ENCODE measurements at regions not wholly inside any gene's neighbourhood (a gene's known extent, or its start where the extent isn't known, plus 50 kb on each side); places are given as distances from the start of the nearest gene placed in this dataset.

- H3K27ac ChIP-seq (ENCODE audit: low read depth, low read length, poor library complexity, severe bottlenecking) = no peak overlapping the region
- DNase-seq (ENCODE audit: low spot score) = no peak
- no TSS peak for BruUV-seq (replicated peaks)
- H3K4me3 ChIP-seq (ENCODE audit: low read depth, low read length, poor library complexity, severe bottlenecking) = no peak overlapping the region
- POLR2A ChIA-PET (ENCODE audit: low non-redundant PET) = no interaction called here
- H3K27me3 ChIP-seq (replicated peaks; ENCODE audit: insufficient read depth, low read depth, low read length, poor library complexity) = peaks cover 16% of the 10 kb centered on the region
- CTCF ChIA-PET = no interaction called here
- H3K36me3 ChIP-seq (ENCODE audit: insufficient read depth, low read length, poor library complexity, severe bottlenecking) = no peaks in the 10 kb centered on the region
- intact Hi-C loops (cut with micrococcal nuclease; ENCODE audit: unreplicated experiment) = no loop called here
- H3K9me3 ChIP-seq (ENCODE audit: low read depth, low read length, poor library complexity, severe bottlenecking) = no peaks in the 10 kb centered on the region
- no peaks in the 10 kb centered on the region for H3K4me1 ChIP-seq (ENCODE audit: insufficient read depth, low read length, poor library complexity, severe bottlenecking)
- TF ChIP-seq, protein P1, sequence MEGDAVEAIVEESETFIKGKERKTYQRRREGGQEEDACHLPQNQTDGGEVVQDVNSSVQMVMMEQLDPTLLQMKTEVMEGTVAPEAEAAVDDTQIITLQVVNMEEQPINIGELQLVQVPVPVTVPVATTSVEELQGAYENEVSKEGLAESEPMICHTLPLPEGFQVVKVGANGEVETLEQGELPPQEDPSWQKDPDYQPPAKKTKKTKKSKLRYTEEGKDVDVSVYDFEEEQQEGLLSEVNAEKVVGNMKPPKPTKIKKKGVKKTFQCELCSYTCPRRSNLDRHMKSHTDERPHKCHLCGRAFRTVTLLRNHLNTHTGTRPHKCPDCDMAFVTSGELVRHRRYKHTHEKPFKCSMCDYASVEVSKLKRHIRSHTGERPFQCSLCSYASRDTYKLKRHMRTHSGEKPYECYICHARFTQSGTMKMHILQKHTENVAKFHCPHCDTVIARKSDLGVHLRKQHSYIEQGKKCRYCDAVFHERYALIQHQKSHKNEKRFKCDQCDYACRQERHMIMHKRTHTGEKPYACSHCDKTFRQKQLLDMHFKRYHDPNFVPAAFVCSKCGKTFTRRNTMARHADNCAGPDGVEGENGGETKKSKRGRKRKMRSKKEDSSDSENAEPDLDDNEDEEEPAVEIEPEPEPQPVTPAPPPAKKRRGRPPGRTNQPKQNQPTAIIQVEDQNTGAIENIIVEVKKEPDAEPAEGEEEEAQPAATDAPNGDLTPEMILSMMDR (conservative IDR thresholded peaks at IDR 0.05; ENCODE audit: low read depth, low read length) = no peak
- no peak for TF ChIP-seq EZH2 (IDR thresholded peaks at IDR 0.05; ENCODE audit: borderline replicate concordance, low read depth, low read length, poor library complexity, severe bottlenecking)
These were observed 215.3 kb upstream of the FOXA2 start for GRCh38 chr20:22799687-22800086.

DNA sequence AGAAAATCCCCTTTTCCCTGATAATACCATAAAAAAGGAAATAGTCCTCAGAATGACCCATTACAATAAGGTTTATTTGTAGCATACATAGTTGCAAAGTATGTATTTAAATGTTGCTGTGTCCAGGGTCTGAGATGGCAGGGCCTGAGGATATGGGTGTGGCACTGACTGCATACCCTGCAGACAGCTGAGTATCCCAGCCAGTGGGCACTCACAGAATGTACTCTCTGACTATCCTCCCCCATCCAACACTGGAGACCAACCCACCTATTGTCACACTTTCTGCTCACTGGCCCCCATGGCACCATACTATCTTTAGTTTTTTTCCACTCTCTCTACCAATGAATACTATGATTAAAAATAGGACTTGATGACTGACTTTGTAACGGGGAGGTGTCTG lies 215.8 kb upstream of the FOXA2 start:
- CTCF ChIA-PET = no interaction called here
- H3K4me1 ChIP-seq (ENCODE audit: insufficient read depth, low read length, poor library complexity, severe bottlenecking) = no peaks in the 10 kb centered on the region
- no TSS peak for BruUV-seq (replicated peaks)
- H3K27me3 ChIP-seq (replicated peaks; ENCODE audit: insufficient read depth, low read depth, low read length, poor library complexity) = peaks cover 16% of the 10 kb centered on the region
- intact Hi-C loops (cut with micrococcal nuclease; ENCODE audit: unreplicated experiment) = no loop called here
- no peak for DNase-seq (ENCODE audit: low spot score)
- TF ChIP-seq, protein P1 (conservative IDR thresholded peaks at IDR 0.05; ENCODE audit: low read depth, low read length) = no peak
- no peak for TF ChIP-seq EZH2 (IDR thresholded peaks at IDR 0.05; ENCODE audit: borderline replicate concordance, low read depth, low read length, poor library complexity, severe bottlenecking)
- POLR2A ChIA-PET (ENCODE audit: low non-redundant PET) = no interaction called here
- no peaks in the 10 kb centered on the region for H3K9me3 ChIP-seq (ENCODE audit: low read depth, low read length, poor library complexity, severe bottlenecking)
- H3K4me3 ChIP-seq (ENCODE audit: low read depth, low read length, poor library complexity, severe bottlenecking) = no peak overlapping the region
- no peak overlapping the region for H3K27ac ChIP-seq (ENCODE audit: low read depth, low read length, poor library complexity, severe bottlenecking)
- no peaks in the 10 kb centered on the region for H3K36me3 ChIP-seq (ENCODE audit: insufficient read depth, low read length, poor library complexity, severe bottlenecking)

DNA sequence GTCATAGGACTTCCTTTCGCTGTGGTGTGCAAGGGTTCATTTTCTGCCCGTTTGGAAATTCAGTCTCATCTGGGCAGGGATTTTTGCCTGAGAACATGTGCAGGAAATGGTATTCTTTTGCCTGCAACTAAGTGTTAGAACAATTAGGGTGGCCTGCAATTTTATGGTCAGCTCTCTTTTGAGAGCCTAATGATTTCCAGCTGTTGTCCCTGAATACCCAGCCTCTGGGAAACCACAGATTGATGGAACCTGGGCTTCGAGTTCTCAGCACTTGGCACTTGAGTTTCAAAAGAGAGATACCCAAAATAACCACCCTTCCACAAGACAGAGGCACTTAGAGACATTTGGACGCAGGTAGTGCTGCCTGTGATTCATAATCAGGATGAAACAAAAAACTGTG lies 217.2 kb upstream of the FOXA2 start:
- no peaks in the 10 kb centered on the region for H3K9me3 ChIP-seq (ENCODE audit: low read depth, low read length, poor library complexity, severe bottlenecking)
- DNase-seq (ENCODE audit: low spot score) = no peak
- intact Hi-C loops (cut with micrococcal nuclease; ENCODE audit: unreplicated experiment) = no loop called here
- no peaks in the 10 kb centered on the region for H3K36me3 ChIP-seq (ENCODE audit: insufficient read depth, low read length, poor library complexity, severe bottlenecking)
- no peak overlapping the region for H3K4me3 ChIP-seq (ENCODE audit: low read depth, low read length, poor library complexity, severe bottlenecking)
- no TSS peak for BruUV-seq (replicated peaks)
- ChIA-PET CTCF (no interaction called here), POLR2A (ENCODE audit: low non-redundant PET) (no interaction called here)
- no peaks in the 10 kb centered on the region for H3K4me1 ChIP-seq (ENCODE audit: insufficient read depth, low read length, poor library complexity, severe bottlenecking)
- H3K27me3 ChIP-seq (replicated peaks; ENCODE audit: insufficient read depth, low read depth, low read length, poor library complexity) = peaks cover 13% of the 10 kb centered on the region
- no peak overlapping the region for H3K27ac ChIP-seq (ENCODE audit: low read depth, low read length, poor library complexity, severe bottlenecking)
- TF ChIP-seq, protein P1 (conservative IDR thresholded peaks at IDR 0.05; ENCODE audit: low read depth, low read length) = no peak
- no peak for TF ChIP-seq EZH2 (IDR thresholded peaks at IDR 0.05; ENCODE audit: borderline replicate concordance, low read depth, low read length, poor library complexity, severe bottlenecking)
